SK-N-SH treated with all-trans-retinoic acid at 6 μM for 48 hours (cell line): ENCODE measurements at regions not wholly inside any gene's neighbourhood (a gene's known extent, or its start where the extent isn't known, plus 50 kb on each side); places are given as distances from the start of the nearest gene placed in this dataset.

Experiments
- ATAC-seq: fragments of 200-7000 bp; cut with Tn5 transposase; 3 replicates; pipeline ENCODE4 v1.9.1; 2020; ENCODE audit warnings: mild to moderate bottlenecking, moderate library complexity
- ARNTL ChIP-seq: fragments of 450-650 bp; formaldehyde crosslinking; IDR thresholded peaks from 2 replicates; pipeline ENCODE4 v1.5.0; 2020; ENCODE audit warnings: low read depth, mild to moderate bottlenecking, moderate library complexity, borderline replicate concordance
- BACH2 ChIP-seq: fragments of 250-450 bp; sonication (Bioruptor Pico); IDR thresholded peaks from 2 replicates; pipeline ENCODE4 v1.9.0; 2021; ENCODE audit warnings: mild to moderate bottlenecking, borderline replicate concordance
- CSDC2 ChIP-seq: fragments of 250-450 bp; sonication (Bioruptor Pico); IDR thresholded peaks from 2 replicates; pipeline ENCODE4 v1.5.0; 2020; ENCODE audit warnings: mild to moderate bottlenecking, moderate library complexity
- CSRNP3 ChIP-seq: fragments of 250-450 bp; sonication (Bioruptor Pico); IDR thresholded peaks from 2 replicates; pipeline ENCODE4 v1.5.1; 2021; ENCODE audit warnings: mild to moderate bottlenecking, moderate library complexity
- ESRRG ChIP-seq: fragments of 250-450 bp; sonication (Bioruptor Pico); IDR thresholded peaks from 2 replicates; pipeline ENCODE4 v1.6.1; 2021; ENCODE audit warnings: mild to moderate bottlenecking
- GLIS3 ChIP-seq: fragments of 250-450 bp; sonication (Bioruptor Pico); IDR thresholded peaks from 2 replicates; pipeline ENCODE4 v1.5.0; 2020; ENCODE audit warnings: mild to moderate bottlenecking, moderate library complexity
- ISL1 ChIP-seq: fragments of 250-450 bp; sonication (Bioruptor Pico); IDR thresholded peaks from 2 replicates; pipeline ENCODE4 v2.1.2; 2022; ENCODE audit warnings: mild to moderate bottlenecking, moderate library complexity
- POU6F1 ChIP-seq: fragments of 250-450 bp; sonication (Bioruptor Pico); IDR thresholded peaks from 2 replicates; pipeline ENCODE4 v1.8.0; 2021; ENCODE audit warnings: low read depth, mild to moderate bottlenecking, moderate library complexity, borderline replicate concordance
- PPARA ChIP-seq: fragments of 250-450 bp; sonication (Bioruptor Pico); IDR thresholded peaks from 2 replicates; pipeline ENCODE4 v1.5.0; 2020; ENCODE audit warnings: mild to moderate bottlenecking, borderline replicate concordance
- RARB ChIP-seq: fragments of 250-450 bp; sonication (Bioruptor Pico); IDR thresholded peaks from 2 replicates; pipeline ENCODE4 v1.8.0; 2021; ENCODE audit warnings: mild to moderate bottlenecking, moderate library complexity
- SNAI2 ChIP-seq: fragments of 250-450 bp; sonication (Bioruptor Pico); IDR thresholded peaks from 2 replicates; pipeline ENCODE4 v1.5.0; 2020; ENCODE audit warnings: mild to moderate bottlenecking, moderate library complexity
- TCF4 ChIP-seq: fragments of 250-450 bp; sonication (Bioruptor Pico); IDR thresholded peaks from 2 replicates; pipeline ENCODE4 v1.8.0; 2021; ENCODE audit warnings: mild to moderate bottlenecking, moderate library complexity, borderline replicate concordance
- TOX ChIP-seq: fragments of 250-450 bp; sonication (Bioruptor Pico); IDR thresholded peaks from 2 replicates; pipeline ENCODE4 v1.8.0; 2021; ENCODE audit warnings: mild to moderate bottlenecking, moderate library complexity, borderline replicate concordance
- ZC3H10 ChIP-seq: fragments of 250-450 bp; sonication (Bioruptor Pico); IDR thresholded peaks from 2 replicates; pipeline ENCODE4 v1.5.1; 2021; ENCODE audit warnings: mild to moderate bottlenecking, moderate library complexity
- ZFP3 ChIP-seq: fragments of 250-450 bp; sonication (Bioruptor Pico); IDR thresholded peaks from 2 replicates; pipeline ENCODE4 v1.5.0; 2020; ENCODE audit warnings: mild to moderate bottlenecking, moderate library complexity
- ZFP30 ChIP-seq: fragments of 450-650 bp; formaldehyde crosslinking; IDR thresholded peaks from 2 replicates; pipeline ENCODE4 v1.5.0; 2022; ENCODE audit warnings: mild to moderate bottlenecking, moderate library complexity
- ZNF565 ChIP-seq: fragments of 450-650 bp; formaldehyde crosslinking; conservative IDR thresholded peaks from 2 replicates; pipeline ENCODE4 v1.5.0; 2020; ENCODE audit warnings: low read depth, mild to moderate bottlenecking, moderate library complexity
- ZNF70 ChIP-seq: fragments of 450-650 bp; formaldehyde crosslinking; IDR thresholded peaks from 2 replicates; pipeline ENCODE4 v1.5.0; 2020; ENCODE audit warnings: mild to moderate bottlenecking, moderate library complexity
- ZNF8 ChIP-seq: fragments of 450-650 bp; formaldehyde crosslinking; IDR thresholded peaks from 2 replicates; pipeline ENCODE4 v1.5.0; 2020; ENCODE audit warnings: mild to moderate bottlenecking, moderate library complexity
- TF ChIP-seq, protein P1 (sequence below): fragments of 250-450 bp; sonication (Bioruptor Pico); IDR thresholded peaks from 2 replicates; pipeline ENCODE4 v1.5.1; 2020; ENCODE audit warnings: low read depth, mild to moderate bottlenecking, moderate library complexity
- TF ChIP-seq, protein P2 (sequence below): fragments of 250-450 bp; sonication (Bioruptor Pico); IDR thresholded peaks from 2 replicates; pipeline ENCODE4 v1.5.0; 2020; ENCODE audit warnings: mild to moderate bottlenecking, moderate library complexity

GRCh38 chr9:21744841-21745240 lies 57.6 kb upstream of the MTAP start (continued):
- TF ChIP-seq POU6F1 (CRISPR knock-in tag): no peak
- TF ChIP-seq ESRRG (CRISPR knock-in tag): no peak
- TF ChIP-seq, protein P1, sequence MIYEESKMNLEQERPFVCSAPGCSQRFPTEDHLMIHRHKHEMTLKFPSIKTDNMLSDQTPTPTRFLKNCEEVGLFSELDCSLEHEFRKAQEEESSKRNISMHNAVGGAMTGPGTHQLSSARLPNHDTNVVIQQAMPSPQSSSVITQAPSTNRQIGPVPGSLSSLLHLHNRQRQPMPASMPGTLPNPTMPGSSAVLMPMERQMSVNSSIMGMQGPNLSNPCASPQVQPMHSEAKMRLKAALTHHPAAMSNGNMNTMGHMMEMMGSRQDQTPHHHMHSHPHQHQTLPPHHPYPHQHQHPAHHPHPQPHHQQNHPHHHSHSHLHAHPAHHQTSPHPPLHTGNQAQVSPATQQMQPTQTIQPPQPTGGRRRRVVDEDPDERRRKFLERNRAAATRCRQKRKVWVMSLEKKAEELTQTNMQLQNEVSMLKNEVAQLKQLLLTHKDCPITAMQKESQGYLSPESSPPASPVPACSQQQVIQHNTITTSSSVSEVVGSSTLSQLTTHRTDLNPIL (CRISPR knock-in tag): no peak
- TF ChIP-seq ZNF565 (CRISPR knock-in tag): no peak

DNA sequence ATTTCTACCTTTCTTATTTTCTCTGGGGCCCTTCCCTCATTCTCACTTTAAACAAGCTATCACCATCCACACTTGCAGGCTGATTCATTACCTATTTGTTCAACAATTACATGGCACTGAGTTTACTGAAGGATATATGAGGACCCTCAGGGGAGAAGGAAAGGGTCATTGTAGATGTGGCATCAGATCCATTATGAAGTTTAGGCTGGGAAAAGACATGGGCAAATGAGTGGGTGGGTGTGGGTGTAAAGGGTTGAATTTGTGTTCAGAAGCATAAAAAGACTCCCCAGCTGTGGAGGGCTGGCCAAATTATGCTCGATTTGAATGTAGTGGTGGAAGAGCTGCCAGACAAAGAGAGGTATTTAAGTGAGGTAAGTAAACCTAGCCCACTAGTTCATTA lies 55.9 kb upstream of the MTAP start:
- ATAC-seq: no peak

GRCh38 chr9:21747175-21747574 lies 55.3 kb upstream of the MTAP start:
- TF ChIP-seq RARB (CRISPR knock-in tag): no peak
- no peak for TF ChIP-seq ZNF8
- no peak for TF ChIP-seq BACH2 (CRISPR knock-in tag)
- TF ChIP-seq ZFP30 (CRISPR knock-in tag): no peak
- TF ChIP-seq ZC3H10 (CRISPR knock-in tag): no peak
- TF ChIP-seq ESRRG (CRISPR knock-in tag): no peak
- TF ChIP-seq ZFP3 (CRISPR knock-in tag): no peak
- no peak for TF ChIP-seq TOX (CRISPR knock-in tag)
- TF ChIP-seq PPARA (CRISPR knock-in tag): no peak
- ATAC-seq: no peak

More for the DNA sequence above, 55.9 kb upstream of the MTAP start:
- no peak for TF ChIP-seq ESRRG (CRISPR knock-in tag)

- TF ChIP-seq CSDC2 (CRISPR knock-in tag) (no peak), ISL1 (CRISPR knock-in tag) (no peak), ZNF565 (CRISPR knock-in tag) (no peak), SNAI2 (CRISPR knock-in tag) (no peak), TCF4 (CRISPR knock-in tag) (no peak), ARNTL (CRISPR knock-in tag) (no peak), ZNF8 (no peak), ZC3H10 (CRISPR knock-in tag) (no peak), GLIS3 (CRISPR knock-in tag) (no peak), CSRNP3 (no peak), ZFP30 (CRISPR knock-in tag) (no peak), PPARA (CRISPR knock-in tag) (no peak)
- TF ChIP-seq, protein P2, sequence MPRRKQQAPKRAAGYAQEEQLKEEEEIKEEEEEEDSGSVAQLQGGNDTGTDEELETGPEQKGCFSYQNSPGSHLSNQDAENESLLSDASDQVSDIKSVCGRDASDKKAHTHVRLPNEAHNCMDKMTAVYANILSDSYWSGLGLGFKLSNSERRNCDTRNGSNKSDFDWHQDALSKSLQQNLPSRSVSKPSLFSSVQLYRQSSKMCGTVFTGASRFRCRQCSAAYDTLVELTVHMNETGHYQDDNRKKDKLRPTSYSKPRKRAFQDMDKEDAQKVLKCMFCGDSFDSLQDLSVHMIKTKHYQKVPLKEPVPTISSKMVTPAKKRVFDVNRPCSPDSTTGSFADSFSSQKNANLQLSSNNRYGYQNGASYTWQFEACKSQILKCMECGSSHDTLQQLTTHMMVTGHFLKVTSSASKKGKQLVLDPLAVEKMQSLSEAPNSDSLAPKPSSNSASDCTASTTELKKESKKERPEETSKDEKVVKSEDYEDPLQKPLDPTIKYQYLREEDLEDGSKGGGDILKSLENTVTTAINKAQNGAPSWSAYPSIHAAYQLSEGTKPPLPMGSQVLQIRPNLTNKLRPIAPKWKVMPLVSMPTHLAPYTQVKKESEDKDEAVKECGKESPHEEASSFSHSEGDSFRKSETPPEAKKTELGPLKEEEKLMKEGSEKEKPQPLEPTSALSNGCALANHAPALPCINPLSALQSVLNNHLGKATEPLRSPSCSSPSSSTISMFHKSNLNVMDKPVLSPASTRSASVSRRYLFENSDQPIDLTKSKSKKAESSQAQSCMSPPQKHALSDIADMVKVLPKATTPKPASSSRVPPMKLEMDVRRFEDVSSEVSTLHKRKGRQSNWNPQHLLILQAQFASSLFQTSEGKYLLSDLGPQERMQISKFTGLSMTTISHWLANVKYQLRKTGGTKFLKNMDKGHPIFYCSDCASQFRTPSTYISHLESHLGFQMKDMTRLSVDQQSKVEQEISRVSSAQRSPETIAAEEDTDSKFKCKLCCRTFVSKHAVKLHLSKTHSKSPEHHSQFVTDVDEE (CRISPR knock-in tag): no peak
- no peak for ATAC-seq
These were observed 52.3 kb upstream of the MTAP start for GRCh38 chr9:21750021-21750735.

DNA sequence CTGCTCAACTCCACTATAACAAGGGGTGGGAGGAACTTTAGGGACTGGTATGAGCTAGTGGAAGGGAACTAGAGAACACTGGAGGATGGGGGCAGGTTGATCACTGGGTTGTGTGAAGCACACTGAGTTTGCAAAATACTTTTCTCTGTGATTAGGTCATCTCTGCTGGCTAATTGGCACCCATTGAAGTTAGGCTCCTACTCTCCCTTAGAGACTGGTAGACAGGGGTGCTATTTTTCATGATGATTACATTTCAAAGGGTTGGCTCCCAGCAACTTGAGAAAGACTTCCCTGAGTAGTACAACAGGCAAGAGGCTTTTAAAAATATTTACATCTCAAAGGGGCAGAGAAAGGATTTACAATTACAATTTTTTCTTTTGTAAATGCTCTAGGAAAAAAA lies 50.4 kb upstream of the MTAP start:
- ATAC-seq: no peak
- no peak for TF ChIP-seq ZC3H10 (CRISPR knock-in tag)
- TF ChIP-seq SNAI2 (CRISPR knock-in tag): no peak
- no peak for TF ChIP-seq BACH2 (CRISPR knock-in tag)
- TF ChIP-seq TCF4 (CRISPR knock-in tag): no peak
- no peak for TF ChIP-seq GLIS3 (CRISPR knock-in tag)
- TF ChIP-seq ISL1 (CRISPR knock-in tag): no peak
- no peak for TF ChIP-seq ZFP3 (CRISPR knock-in tag)
- no peak for TF ChIP-seq ZNF565 (CRISPR knock-in tag)
- no peak for TF ChIP-seq ZFP30 (CRISPR knock-in tag)
- TF ChIP-seq ZNF70 (CRISPR knock-in tag): no peak
